BLaER1 (cell line): ENCODE measurements at regions not wholly inside any gene's neighbourhood (a gene's known extent, or its start where the extent isn't known, plus 50 kb on each side); places are given as distances from the start of the nearest gene placed in this dataset.

Experiments used
- H3K27ac ChIP-seq: shearing (Covaris generic); formaldehyde crosslinking; 2 replicates; pipeline ENCODE4 v1.8.1; 2022
- H3K27me3 ChIP-seq: shearing (Covaris generic); formaldehyde crosslinking; 2 replicates; pipeline ENCODE4 v1.8.1; 2022
- H3K36me3 ChIP-seq: shearing (Covaris generic); formaldehyde crosslinking; 2 replicates; pipeline ENCODE4 v1.8.1; 2022
- H3K4me1 ChIP-seq: shearing (Covaris generic); formaldehyde crosslinking; 2 replicates; pipeline ENCODE4 v1.8.1; 2022
- H3K4me2 ChIP-seq: shearing (Covaris generic); formaldehyde crosslinking; 2 replicates; pipeline ENCODE4 v1.8.1; 2022
- H3K4me3 ChIP-seq: shearing (Covaris generic); formaldehyde crosslinking; 2 replicates; pipeline ENCODE4 v1.8.1; 2022
- H3K9ac ChIP-seq: shearing (Covaris generic); formaldehyde crosslinking; 2 replicates; pipeline ENCODE4 v1.8.1; 2022
- H3K9me3 ChIP-seq: shearing (Covaris generic); formaldehyde crosslinking; 2 replicates; pipeline ENCODE4 v1.8.1; 2022
- H4K20me1 ChIP-seq: shearing (Covaris generic); formaldehyde crosslinking; 2 replicates; pipeline ENCODE4 v1.8.1; 2022
- Cebpa-rat ChIP-seq: shearing (Covaris generic); IDR thresholded peaks from 2 replicates; pipeline ENCODE4 v1.8.1; 2022

- Histone ChIP-seq H3K4me3 (no peak overlapping the region), H3K4me2 (no peak overlapping the region), H4K20me1 (no peaks in the 10 kb centered on the region), H3K9me3 (no peaks in the 10 kb centered on the region), H3K27ac (no peak overlapping the region), H3K9ac (no peak overlapping the region), H3K27me3 (no peaks in the 10 kb centered on the region), H3K4me1 (peaks cover 41% of the 10 kb centered on the region), H3K36me3 (no peaks in the 10 kb centered on the region)
- TF ChIP-seq Cebpa-rat: no peak
Observed at GRCh38 chr17:72409405-72410002, 288.7 kb downstream of the SOX9 start.

- H3K4me2 ChIP-seq: no peak overlapping the region
- no peak overlapping the region for H3K4me3 ChIP-seq
- H3K9ac ChIP-seq: no peak overlapping the region
- no peak for TF ChIP-seq Cebpa-rat
- peaks cover 57% of the 10 kb centered on the region for H3K4me1 ChIP-seq
- H3K27me3 ChIP-seq: no peaks in the 10 kb centered on the region
- no peaks in the 10 kb centered on the region for H3K36me3 ChIP-seq
- no peak overlapping the region for H3K27ac ChIP-seq
- no peaks in the 10 kb centered on the region for H4K20me1 ChIP-seq
- H3K9me3 ChIP-seq: no peaks in the 10 kb centered on the region
Observed at GRCh38 chr17:72411124-72411563, 290.3 kb downstream of the SOX9 start.

GRCh38 chr17:72412650-72413076 is 291.8 kb downstream of the SOX9 start:
- Histone ChIP-seq H3K4me1 (peaks cover 54% of the 10 kb centered on the region), H3K4me3 (no peak overlapping the region), H3K27me3 (no peaks in the 10 kb centered on the region), H3K27ac (no peak overlapping the region), H3K9ac (no peak overlapping the region), H4K20me1 (no peaks in the 10 kb centered on the region), H3K9me3 (peaks cover 9% of the 10 kb centered on the region), H3K4me2 (no peak overlapping the region), H3K36me3 (no peaks in the 10 kb centered on the region)
- no peak for TF ChIP-seq Cebpa-rat

GRCh38 chr17:72413077-72414031 is 292.5 kb downstream of the SOX9 start:
- TF ChIP-seq Cebpa-rat: no peak
- Histone ChIP-seq H3K9ac (no peak overlapping the region), H3K4me3 (no peak overlapping the region), H3K9me3 (peaks cover 16% of the 10 kb centered on the region), H3K27me3 (no peaks in the 10 kb centered on the region), H4K20me1 (no peaks in the 10 kb centered on the region), H3K4me1 (peaks cover 48% of the 10 kb centered on the region), H3K27ac (no peak overlapping the region), H3K36me3 (no peaks in the 10 kb centered on the region), H3K4me2 (no peak overlapping the region)

- Histone ChIP-seq H4K20me1 (no peaks in the 10 kb centered on the region), H3K9me3 (peaks cover 21% of the 10 kb centered on the region), H3K27me3 (no peaks in the 10 kb centered on the region), H3K36me3 (no peaks in the 10 kb centered on the region), H3K4me1 (peaks cover 41% of the 10 kb centered on the region), H3K4me3 (no peak overlapping the region), H3K4me2 (no peak overlapping the region), H3K27ac (no peak overlapping the region), H3K9ac (no peak overlapping the region)
- TF ChIP-seq Cebpa-rat: no peak
Observed at GRCh38 chr17:72414032-72414396, 293.2 kb downstream of the SOX9 start.

GRCh38 chr17:72414967-72415853 is 294.4 kb downstream of the SOX9 start:
- Histone ChIP-seq H3K4me1 (peaks cover 46% of the 10 kb centered on the region), H3K4me2 (peak overlapping the region; percentile 66), H3K27me3 (no peaks in the 10 kb centered on the region), H3K9me3 (peaks cover 21% of the 10 kb centered on the region), H3K27ac (peak overlapping the region; percentile 76), H3K9ac (peak overlapping the region; percentile 46; the same call in 1 of the 2 replicates), H3K36me3 (no peaks in the 10 kb centered on the region), H4K20me1 (no peaks in the 10 kb centered on the region), H3K4me3 (0 out of 2 replicates have a peak overlapping the region, but pooled peaks have one; percentile 28)
- no peak for TF ChIP-seq Cebpa-rat

- H3K4me3 ChIP-seq: 0 out of 2 replicates have a peak overlapping the region, but pooled peaks have one; percentile 28
- H3K4me1 ChIP-seq: peaks cover 55% of the 10 kb centered on the region
- peak overlapping the region; percentile 76 for H3K27ac ChIP-seq
- no peaks in the 10 kb centered on the region for H4K20me1 ChIP-seq
- H3K36me3 ChIP-seq: no peaks in the 10 kb centered on the region
- H3K27me3 ChIP-seq: no peaks in the 10 kb centered on the region
- peak overlapping the region; percentile 46; the same call in 1 of the 2 replicates for H3K9ac ChIP-seq
- H3K9me3 ChIP-seq: peaks cover 21% of the 10 kb centered on the region
- no peak for TF ChIP-seq Cebpa-rat
- peak overlapping the region; percentile 66 for H3K4me2 ChIP-seq
Observed at GRCh38 chr17:72416054-72416675, 295.3 kb downstream of the SOX9 start.

- H4K20me1 ChIP-seq: no peaks in the 10 kb centered on the region
- H3K27ac ChIP-seq: peak overlapping the region; percentile 76; the same call in 1 of the 2 replicates
- peak overlapping the region; percentile 66 for H3K4me2 ChIP-seq
- H3K36me3 ChIP-seq: no peaks in the 10 kb centered on the region
- no peak for TF ChIP-seq Cebpa-rat
- H3K9ac ChIP-seq: no peak overlapping the region
- no peaks in the 10 kb centered on the region for H3K27me3 ChIP-seq
- peaks cover 21% of the 10 kb centered on the region for H3K9me3 ChIP-seq
- H3K4me3 ChIP-seq: no peak overlapping the region; the same call in 1 of the 2 replicates
- peaks cover 61% of the 10 kb centered on the region for H3K4me1 ChIP-seq
Observed at GRCh38 chr17:72416905-72417304, 296.1 kb downstream of the SOX9 start.

GRCh38 chr17:72417627-72418026 is 296.8 kb downstream of the SOX9 start:
- TF ChIP-seq Cebpa-rat: no peak
- Histone ChIP-seq H3K9me3 (peaks cover 21% of the 10 kb centered on the region), H3K27ac (no peak overlapping the region), H3K9ac (no peak overlapping the region), H4K20me1 (no peaks in the 10 kb centered on the region), H3K4me2 (no peak overlapping the region), H3K4me1 (peaks cover 60% of the 10 kb centered on the region), H3K27me3 (no peaks in the 10 kb centered on the region), H3K36me3 (no peaks in the 10 kb centered on the region), H3K4me3 (peak overlapping the region; percentile 24; the same call in 1 of the 2 replicates)
